ENCODE measurements at regions not wholly inside any gene's neighbourhood (a gene's known extent, or its start where the extent isn't known, plus 50 kb on each side); places are given as distances from the start of the nearest gene placed in this dataset.
A peak's percentile ranks its signal among the peaks of the same experiment; 100 is the strongest.
"Not testable (repeated sequence)": the region's sequence is repeated elsewhere in the genome, so short reads cannot be mapped to it uniquely, and the experiment has no call there.

DNA sequence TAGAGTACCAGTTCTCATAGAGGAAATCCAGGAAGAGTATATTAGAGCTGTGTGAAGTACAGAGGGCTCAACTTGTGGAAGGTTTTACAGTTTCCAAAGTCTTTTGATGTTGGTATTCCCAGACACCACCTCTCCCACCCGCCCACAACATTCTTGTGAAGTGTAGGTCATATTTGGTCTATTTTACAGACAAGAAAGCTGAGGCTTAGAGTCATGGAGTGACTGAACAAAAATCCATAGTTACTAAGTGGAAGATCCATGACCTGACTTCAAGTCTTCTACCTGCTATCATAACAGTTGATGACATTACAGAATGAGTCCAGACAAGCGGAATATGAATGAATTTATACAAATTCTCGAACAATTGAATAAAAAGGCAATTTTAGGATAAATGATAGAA, 187.1 kb upstream of the RPS23 start:
- no peak overlapping the region for H3K4me3 Mint-ChIP-seq
- peaks cover 4% of the 10 kb centered on the region for H3K4me1 Mint-ChIP-seq

DNA sequence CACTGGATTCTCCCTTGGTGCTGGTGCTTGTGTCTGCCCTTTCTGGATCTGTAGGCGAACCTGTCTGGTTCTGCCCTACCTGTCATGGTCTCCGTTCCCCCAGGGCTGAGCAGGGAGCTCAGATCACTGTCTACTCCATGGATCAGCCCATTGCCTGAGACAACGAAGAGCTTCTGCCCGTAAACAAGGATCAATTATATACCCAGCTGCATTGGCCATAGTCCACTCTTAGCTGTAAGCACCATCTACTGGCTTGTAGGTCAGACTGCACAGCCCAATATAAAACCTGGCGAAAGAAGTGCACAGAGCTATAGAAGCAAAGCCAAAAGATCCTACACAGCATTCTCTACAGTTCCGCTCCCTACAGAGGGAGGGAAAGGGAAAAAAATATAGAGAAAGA, 181.5 kb upstream of the RPS23 start:
- ATAC-seq (no peak), DNase-seq (ENCODE audit: low spot score) (no peak)
- H3K4me3 Mint-ChIP-seq = no peak overlapping the region
- H3K9me3 Mint-ChIP-seq = peaks cover 78% of the 10 kb centered on the region
- H3K27ac Mint-ChIP-seq = no peak overlapping the region
- CTCF ChIA-PET = no interaction called here
- peaks cover 44% of the 10 kb centered on the region for H3K36me3 Mint-ChIP-seq
- no peaks in the 10 kb centered on the region; the same call in 1 of the 2 replicates for H3K27me3 Mint-ChIP-seq (ENCODE audit: low read depth)
- POLR2A ChIA-PET = no interaction called here
- no peaks in the 10 kb centered on the region for H3K4me1 Mint-ChIP-seq
- TF ChIP-seq, protein P1, sequence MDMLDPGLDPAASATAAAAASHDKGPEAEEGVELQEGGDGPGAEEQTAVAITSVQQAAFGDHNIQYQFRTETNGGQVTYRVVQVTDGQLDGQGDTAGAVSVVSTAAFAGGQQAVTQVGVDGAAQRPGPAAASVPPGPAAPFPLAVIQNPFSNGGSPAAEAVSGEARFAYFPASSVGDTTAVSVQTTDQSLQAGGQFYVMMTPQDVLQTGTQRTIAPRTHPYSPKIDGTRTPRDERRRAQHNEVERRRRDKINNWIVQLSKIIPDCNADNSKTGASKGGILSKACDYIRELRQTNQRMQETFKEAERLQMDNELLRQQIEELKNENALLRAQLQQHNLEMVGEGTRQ (CRISPR knock-in tag; IDR thresholded peaks at IDR 0.05) = no peak
- TF ChIP-seq ZNF416 (CRISPR knock-in tag; IDR thresholded peaks at IDR 0.05) (no peak), OVOL2 (CRISPR knock-in tag; IDR thresholded peaks at IDR 0.05; ENCODE audit: borderline replicate concordance) (no peak), PRRX2 (CRISPR knock-in tag; IDR thresholded peaks at IDR 0.05) (no peak)
- TF ChIP-seq, protein P2, sequence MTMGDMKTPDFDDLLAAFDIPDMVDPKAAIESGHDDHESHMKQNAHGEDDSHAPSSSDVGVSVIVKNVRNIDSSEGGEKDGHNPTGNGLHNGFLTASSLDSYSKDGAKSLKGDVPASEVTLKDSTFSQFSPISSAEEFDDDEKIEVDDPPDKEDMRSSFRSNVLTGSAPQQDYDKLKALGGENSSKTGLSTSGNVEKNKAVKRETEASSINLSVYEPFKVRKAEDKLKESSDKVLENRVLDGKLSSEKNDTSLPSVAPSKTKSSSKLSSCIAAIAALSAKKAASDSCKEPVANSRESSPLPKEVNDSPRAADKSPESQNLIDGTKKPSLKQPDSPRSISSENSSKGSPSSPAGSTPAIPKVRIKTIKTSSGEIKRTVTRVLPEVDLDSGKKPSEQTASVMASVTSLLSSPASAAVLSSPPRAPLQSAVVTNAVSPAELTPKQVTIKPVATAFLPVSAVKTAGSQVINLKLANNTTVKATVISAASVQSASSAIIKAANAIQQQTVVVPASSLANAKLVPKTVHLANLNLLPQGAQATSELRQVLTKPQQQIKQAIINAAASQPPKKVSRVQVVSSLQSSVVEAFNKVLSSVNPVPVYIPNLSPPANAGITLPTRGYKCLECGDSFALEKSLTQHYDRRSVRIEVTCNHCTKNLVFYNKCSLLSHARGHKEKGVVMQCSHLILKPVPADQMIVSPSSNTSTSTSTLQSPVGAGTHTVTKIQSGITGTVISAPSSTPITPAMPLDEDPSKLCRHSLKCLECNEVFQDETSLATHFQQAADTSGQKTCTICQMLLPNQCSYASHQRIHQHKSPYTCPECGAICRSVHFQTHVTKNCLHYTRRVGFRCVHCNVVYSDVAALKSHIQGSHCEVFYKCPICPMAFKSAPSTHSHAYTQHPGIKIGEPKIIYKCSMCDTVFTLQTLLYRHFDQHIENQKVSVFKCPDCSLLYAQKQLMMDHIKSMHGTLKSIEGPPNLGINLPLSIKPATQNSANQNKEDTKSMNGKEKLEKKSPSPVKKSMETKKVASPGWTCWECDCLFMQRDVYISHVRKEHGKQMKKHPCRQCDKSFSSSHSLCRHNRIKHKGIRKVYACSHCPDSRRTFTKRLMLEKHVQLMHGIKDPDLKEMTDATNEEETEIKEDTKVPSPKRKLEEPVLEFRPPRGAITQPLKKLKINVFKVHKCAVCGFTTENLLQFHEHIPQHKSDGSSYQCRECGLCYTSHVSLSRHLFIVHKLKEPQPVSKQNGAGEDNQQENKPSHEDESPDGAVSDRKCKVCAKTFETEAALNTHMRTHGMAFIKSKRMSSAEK (CRISPR knock-in tag; IDR thresholded peaks at IDR 0.05; ENCODE audit: borderline replicate concordance) = no peak

More for the DNA sequence above, 187.1 kb upstream of the RPS23 start:
- Mint-ChIP-seq H3K36me3 (peaks cover 4% of the 10 kb centered on the region; the same call in 1 of the 2 replicates), H3K27ac (no peak overlapping the region), H3K27me3 (ENCODE audit: low read depth) (no peaks in the 10 kb centered on the region), H3K9me3 (peaks cover 43% of the 10 kb centered on the region)
- ATAC-seq (no peak), DNase-seq (ENCODE audit: low spot score) (no peak)
- POLR2A ChIA-PET = no interaction called here
- no peak for TF ChIP-seq GABPB1 (CRISPR knock-in tag; IDR thresholded peaks at IDR 0.05)
- no peak for TF ChIP-seq SOX15 (CRISPR knock-in tag; IDR thresholded peaks at IDR 0.05)
- CTCF ChIA-PET = no interaction called here

DNA sequence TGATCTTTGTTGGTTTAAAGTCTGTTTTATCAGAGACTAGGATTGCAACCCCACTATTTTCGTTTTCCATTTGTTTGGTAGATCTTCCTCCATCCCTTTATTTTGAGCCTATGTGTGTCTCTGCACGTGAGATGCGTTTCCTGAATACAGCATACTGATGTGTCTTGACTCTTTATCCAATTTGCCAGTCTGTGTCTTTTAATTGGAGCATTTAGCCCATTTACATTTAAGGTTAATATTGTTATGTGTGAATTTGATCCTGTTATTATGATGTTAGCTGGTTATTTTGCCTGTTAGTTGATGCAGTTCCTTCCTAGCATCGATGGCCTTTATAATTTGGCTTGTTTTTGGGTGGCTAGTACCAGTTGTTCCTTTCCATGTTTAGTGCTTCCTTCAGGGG, 177.2 kb upstream of the RPS23 start:
- Mint-ChIP-seq H3K9me3 (peaks cover 57% of the 10 kb centered on the region), H3K36me3 (peaks cover 53% of the 10 kb centered on the region)
- ATAC-seq; H3K4me3 Mint-ChIP-seq; H3K27me3 Mint-ChIP-seq (ENCODE audit: low read depth); POLR2A ChIA-PET; DNase-seq (ENCODE audit: low spot score); H3K4me1 Mint-ChIP-seq; CTCF ChIA-PET; H3K27ac Mint-ChIP-seq: not testable (repeated sequence)

DNA sequence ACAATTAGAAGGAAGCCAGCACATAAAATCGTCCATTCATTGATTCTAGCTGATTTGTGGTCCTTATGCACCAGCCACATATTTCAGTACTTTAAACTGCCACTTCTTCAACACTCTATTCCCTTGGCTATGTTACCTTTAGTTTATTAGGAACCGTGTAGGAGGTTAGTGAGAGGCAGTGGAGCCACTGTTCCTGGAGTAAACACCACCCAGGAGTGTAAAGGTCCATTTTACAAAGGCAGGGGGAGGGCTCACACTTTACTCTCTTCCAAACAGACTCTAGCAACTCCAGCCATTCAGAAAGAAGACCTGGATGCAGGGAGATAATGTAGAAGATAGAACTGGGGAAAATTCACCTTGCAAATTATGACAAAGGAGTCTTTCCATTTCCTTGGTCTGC, 170.2 kb upstream of the RPS23 start:
- H3K9me3 Mint-ChIP-seq = peaks cover 14% of the 10 kb centered on the region
- DNase-seq (ENCODE audit: low spot score) (no peak), ATAC-seq (no peak)
- ChIA-PET POLR2A (interaction anchor here (0.5 kb wide), 1 partner anchor 365 kb away, joined by 3 read pairs; no protein-coding TSS in a partner anchor), CTCF (no interaction called here)
- H3K4me3 Mint-ChIP-seq = no peak overlapping the region
- H3K4me1 Mint-ChIP-seq = no peaks in the 10 kb centered on the region
- H3K27me3 Mint-ChIP-seq (ENCODE audit: low read depth) = no peaks in the 10 kb centered on the region
- peaks cover 13% of the 10 kb centered on the region for H3K36me3 Mint-ChIP-seq
- TF ChIP-seq, protein P3, sequence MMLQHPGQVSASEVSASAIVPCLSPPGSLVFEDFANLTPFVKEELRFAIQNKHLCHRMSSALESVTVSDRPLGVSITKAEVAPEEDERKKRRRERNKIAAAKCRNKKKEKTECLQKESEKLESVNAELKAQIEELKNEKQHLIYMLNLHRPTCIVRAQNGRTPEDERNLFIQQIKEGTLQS (CRISPR knock-in tag; conservative IDR thresholded peaks at IDR 0.05) = no peak
- TF ChIP-seq EMX1 (CRISPR knock-in tag; IDR thresholded peaks at IDR 0.05) (no peak), ATF1 (CRISPR knock-in tag; IDR thresholded peaks at IDR 0.05) (no peak), GTF2I (CRISPR knock-in tag; conservative IDR thresholded peaks at IDR 0.05) (no peak), NFYB (CRISPR knock-in tag; conservative IDR thresholded peaks at IDR 0.05; ENCODE audit: low read depth) (no peak)
- TF ChIP-seq, protein P4, sequence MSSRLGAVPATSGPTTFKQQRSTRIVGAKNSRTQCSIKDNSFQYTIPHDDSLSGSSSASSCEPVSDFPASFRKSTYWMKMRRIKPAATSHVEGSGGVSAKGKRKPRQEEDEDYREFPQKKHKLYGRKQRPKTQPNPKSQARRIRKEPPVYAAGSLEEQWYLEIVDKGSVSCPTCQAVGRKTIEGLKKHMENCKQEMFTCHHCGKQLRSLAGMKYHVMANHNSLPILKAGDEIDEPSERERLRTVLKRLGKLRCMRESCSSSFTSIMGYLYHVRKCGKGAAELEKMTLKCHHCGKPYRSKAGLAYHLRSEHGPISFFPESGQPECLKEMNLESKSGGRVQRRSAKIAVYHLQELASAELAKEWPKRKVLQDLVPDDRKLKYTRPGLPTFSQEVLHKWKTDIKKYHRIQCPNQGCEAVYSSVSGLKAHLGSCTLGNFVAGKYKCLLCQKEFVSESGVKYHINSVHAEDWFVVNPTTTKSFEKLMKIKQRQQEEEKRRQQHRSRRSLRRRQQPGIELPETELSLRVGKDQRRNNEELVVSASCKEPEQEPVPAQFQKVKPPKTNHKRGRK (CRISPR knock-in tag; IDR thresholded peaks at IDR 0.05; ENCODE audit: borderline replicate concordance) = no peak
- TF ChIP-seq, protein P5, sequence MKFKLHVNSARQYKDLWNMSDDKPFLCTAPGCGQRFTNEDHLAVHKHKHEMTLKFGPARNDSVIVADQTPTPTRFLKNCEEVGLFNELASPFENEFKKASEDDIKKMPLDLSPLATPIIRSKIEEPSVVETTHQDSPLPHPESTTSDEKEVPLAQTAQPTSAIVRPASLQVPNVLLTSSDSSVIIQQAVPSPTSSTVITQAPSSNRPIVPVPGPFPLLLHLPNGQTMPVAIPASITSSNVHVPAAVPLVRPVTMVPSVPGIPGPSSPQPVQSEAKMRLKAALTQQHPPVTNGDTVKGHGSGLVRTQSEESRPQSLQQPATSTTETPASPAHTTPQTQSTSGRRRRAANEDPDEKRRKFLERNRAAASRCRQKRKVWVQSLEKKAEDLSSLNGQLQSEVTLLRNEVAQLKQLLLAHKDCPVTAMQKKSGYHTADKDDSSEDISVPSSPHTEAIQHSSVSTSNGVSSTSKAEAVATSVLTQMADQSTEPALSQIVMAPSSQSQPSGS (CRISPR knock-in tag; IDR thresholded peaks at IDR 0.05; ENCODE audit: borderline replicate concordance, low read depth) = no peak
- TF ChIP-seq, protein P6, sequence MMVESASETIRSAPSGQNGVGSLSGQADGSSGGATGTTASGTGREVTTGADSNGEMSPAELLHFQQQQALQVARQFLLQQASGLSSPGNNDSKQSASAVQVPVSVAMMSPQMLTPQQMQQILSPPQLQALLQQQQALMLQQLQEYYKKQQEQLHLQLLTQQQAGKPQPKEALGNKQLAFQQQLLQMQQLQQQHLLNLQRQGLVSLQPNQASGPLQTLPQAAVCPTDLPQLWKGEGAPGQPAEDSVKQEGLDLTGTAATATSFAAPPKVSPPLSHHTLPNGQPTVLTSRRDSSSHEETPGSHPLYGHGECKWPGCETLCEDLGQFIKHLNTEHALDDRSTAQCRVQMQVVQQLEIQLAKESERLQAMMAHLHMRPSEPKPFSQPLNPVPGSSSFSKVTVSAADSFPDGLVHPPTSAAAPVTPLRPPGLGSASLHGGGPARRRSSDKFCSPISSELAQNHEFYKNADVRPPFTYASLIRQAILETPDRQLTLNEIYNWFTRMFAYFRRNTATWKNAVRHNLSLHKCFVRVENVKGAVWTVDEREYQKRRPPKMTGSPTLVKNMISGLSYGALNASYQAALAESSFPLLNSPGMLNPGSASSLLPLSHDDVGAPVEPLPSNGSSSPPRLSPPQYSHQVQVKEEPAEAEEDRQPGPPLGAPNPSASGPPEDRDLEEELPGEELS (CRISPR knock-in tag; IDR thresholded peaks at IDR 0.05) = no peak
- 0 out of 2 replicates have a peak overlapping the region, but pooled peaks have one; percentile 57 for H3K27ac Mint-ChIP-seq
